IPS-18a (cell line): ENCODE measurements at regions not wholly inside any gene's neighbourhood (a gene's known extent, or its start where the extent isn't known, plus 50 kb on each side); places are given as distances from the start of the nearest gene placed in this dataset.

Experiments
- H3K27ac ChIP-seq: one replicate; pipeline ENCODE4 v1.5.1; 2013; ENCODE audit warnings: low read length
- H3K27me3 ChIP-seq: one replicate; pipeline ENCODE4 v1.6.1; 2013; ENCODE audit warnings: mild to moderate bottlenecking, low read length; ENCODE audit not compliant: control insufficient read depth, insufficient read depth
- H3K36me3 ChIP-seq: one replicate; pipeline ENCODE4 v1.6.1; 2013; ENCODE audit warnings: low read depth, low read length; ENCODE audit not compliant: control insufficient read depth
- H3K4me1 ChIP-seq: one replicate; pipeline ENCODE4 v1.6.1; 2013; ENCODE audit warnings: low read depth, low read length; ENCODE audit not compliant: control insufficient read depth
- H3K4me3 ChIP-seq: one replicate; pipeline ENCODE4 v1.5.1; 2013; ENCODE audit warnings: low read length
- H3K9ac ChIP-seq: one replicate; pipeline ENCODE4 v1.6.1; 2013; ENCODE audit warnings: mild to moderate bottlenecking, low read length, moderate library complexity
- H3K9me3 ChIP-seq: one replicate; pipeline ENCODE4 v1.6.1; 2013; ENCODE audit warnings: low read depth, low read length; ENCODE audit not compliant: control insufficient read depth

- H3K27ac ChIP-seq, result no peak overlapping the region
These were observed 475.0 kb downstream of the RNF144A start for GRCh38 chr2:7392076-7392787.

GRCh38 chr2:7394195-7394594 lies 477.0 kb downstream of the RNF144A start:
- H3K4me3 ChIP-seq, result no peak overlapping the region
- H3K36me3 ChIP-seq, result no peaks in the 10 kb centered on the region
- no peaks in the 10 kb centered on the region for H3K27me3 ChIP-seq
- H3K9ac ChIP-seq, result no peak overlapping the region
- H3K4me1 ChIP-seq, result peaks cover 3% of the 10 kb centered on the region
- no peaks in the 10 kb centered on the region for H3K9me3 ChIP-seq
- H3K27ac ChIP-seq, result no peak overlapping the region

More at GRCh38 chr2:7392076-7392787, 475.0 kb downstream of the RNF144A start:
- no peaks in the 10 kb centered on the region for H3K9me3 ChIP-seq
- peaks cover 3% of the 10 kb centered on the region for H3K4me1 ChIP-seq
- no peak overlapping the region for H3K9ac ChIP-seq
- no peaks in the 10 kb centered on the region for H3K36me3 ChIP-seq
- no peak overlapping the region for H3K4me3 ChIP-seq
- H3K27me3 ChIP-seq, result no peaks in the 10 kb centered on the region

GRCh38 chr2:7400628-7401027 lies 483.4 kb downstream of the RNF144A start:
- no peaks in the 10 kb centered on the region for H3K9me3 ChIP-seq
- H3K27ac ChIP-seq, result no peak overlapping the region
- H3K27me3 ChIP-seq, result no peaks in the 10 kb centered on the region
- H3K36me3 ChIP-seq, result no peaks in the 10 kb centered on the region
- no peak overlapping the region for H3K9ac ChIP-seq
- H3K4me3 ChIP-seq, result no peak overlapping the region
- H3K4me1 ChIP-seq, result no peaks in the 10 kb centered on the region

GRCh38 chr2:7403092-7403775 lies 486.0 kb downstream of the RNF144A start:
- Histone ChIP-seq H3K4me3 (no peak overlapping the region), H3K9ac (no peak overlapping the region), H3K9me3 (no peaks in the 10 kb centered on the region), H3K4me1 (no peaks in the 10 kb centered on the region), H3K36me3 (no peaks in the 10 kb centered on the region), H3K27me3 (no peaks in the 10 kb centered on the region), H3K27ac (no peak overlapping the region)

GRCh38 chr2:7405861-7406715 lies 488.9 kb downstream of the RNF144A start:
- H3K27ac ChIP-seq, result no peak overlapping the region

GRCh38 chr2:7407001-7407400 lies 489.8 kb downstream of the RNF144A start:
- no peak overlapping the region for H3K4me3 ChIP-seq
- H3K36me3 ChIP-seq, result no peaks in the 10 kb centered on the region
- H3K27ac ChIP-seq, result no peak overlapping the region
- H3K9me3 ChIP-seq, result no peaks in the 10 kb centered on the region
- H3K27me3 ChIP-seq, result no peaks in the 10 kb centered on the region
- H3K9ac ChIP-seq, result no peak overlapping the region
- no peaks in the 10 kb centered on the region for H3K4me1 ChIP-seq

More at GRCh38 chr2:7405861-7406715, 488.9 kb downstream of the RNF144A start:
- no peak overlapping the region for H3K4me3 ChIP-seq
- H3K36me3 ChIP-seq, result no peaks in the 10 kb centered on the region
- H3K9ac ChIP-seq, result no peak overlapping the region
- H3K27me3 ChIP-seq, result no peaks in the 10 kb centered on the region
- H3K4me1 ChIP-seq, result no peaks in the 10 kb centered on the region
- H3K9me3 ChIP-seq, result no peaks in the 10 kb centered on the region

GRCh38 chr2:7407906-7408680 lies 490.9 kb downstream of the RNF144A start:
- H3K27me3 ChIP-seq, result no peaks in the 10 kb centered on the region
- no peak overlapping the region for H3K27ac ChIP-seq
- H3K4me1 ChIP-seq, result no peaks in the 10 kb centered on the region
- no peaks in the 10 kb centered on the region for H3K9me3 ChIP-seq
- no peak overlapping the region for H3K4me3 ChIP-seq
- no peak overlapping the region for H3K9ac ChIP-seq
- no peaks in the 10 kb centered on the region for H3K36me3 ChIP-seq

- Histone ChIP-seq H3K36me3 (no peaks in the 10 kb centered on the region), H3K27me3 (no peaks in the 10 kb centered on the region), H3K27ac (no peak overlapping the region), H3K4me3 (no peak overlapping the region), H3K9me3 (no peaks in the 10 kb centered on the region), H3K9ac (no peak overlapping the region), H3K4me1 (no peaks in the 10 kb centered on the region)
These were observed 494.5 kb downstream of the RNF144A start for GRCh38 chr2:7411691-7412090.

GRCh38 chr2:7417845-7418742 lies 500.9 kb downstream of the RNF144A start:
- Histone ChIP-seq H3K27ac (no peak overlapping the region), H3K27me3 (no peaks in the 10 kb centered on the region), H3K4me3 (no peak overlapping the region), H3K9me3 (no peaks in the 10 kb centered on the region), H3K9ac (no peak overlapping the region), H3K36me3 (no peaks in the 10 kb centered on the region), H3K4me1 (no peaks in the 10 kb centered on the region)

GRCh38 chr2:7419186-7419585 lies 502.0 kb downstream of the RNF144A start:
- Histone ChIP-seq H3K27me3 (no peaks in the 10 kb centered on the region), H3K36me3 (no peaks in the 10 kb centered on the region), H3K9ac (no peak overlapping the region), H3K4me1 (no peaks in the 10 kb centered on the region), H3K4me3 (no peak overlapping the region), H3K9me3 (no peaks in the 10 kb centered on the region), H3K27ac (no peak overlapping the region)
